ENCODE measurements at regions not wholly inside any gene's neighbourhood (a gene's known extent, or its start where the extent isn't known, plus 50 kb on each side); places are given as distances from the start of the nearest gene placed in this dataset.

DNA sequence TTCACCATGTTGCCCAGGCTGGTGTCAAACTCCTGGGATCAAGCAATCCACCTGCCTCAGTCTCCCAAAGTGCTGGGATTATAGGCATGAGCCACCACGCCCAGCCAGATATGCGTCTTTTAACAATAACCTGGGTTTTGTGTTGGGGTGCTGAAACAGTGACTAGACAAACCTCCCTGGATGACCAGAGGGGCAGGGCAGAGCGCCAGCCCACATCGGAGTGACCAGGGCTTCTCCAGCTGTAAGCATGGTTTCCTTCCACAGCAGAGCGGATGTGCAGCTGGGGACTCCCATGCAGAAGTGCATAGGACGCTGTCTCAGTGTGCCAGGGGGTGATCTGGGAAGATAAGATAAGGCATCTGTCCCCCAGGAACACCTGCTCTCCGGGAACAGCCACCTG, 244.9 kb downstream of the IRX2 start:
- Histone ChIP-seq H4K20me1 (replicated peaks; ENCODE audit: control insufficient read depth, extremely low read depth, insufficient read depth, low read length) (no peaks in the 10 kb centered on the region), H3K4me1 (ENCODE audit: control insufficient read depth, extremely low read depth, insufficient read depth, low read length) (no peaks in the 10 kb centered on the region), H3K9me1 (replicated peaks; ENCODE audit: control insufficient read depth, extremely low read depth, insufficient read depth, low read length) (no peaks in the 10 kb centered on the region), H3K9ac (replicated peaks; ENCODE audit: extremely low read depth, insufficient read depth, low read length) (no peak overlapping the region), H3K9me3 (replicated peaks; ENCODE audit: control insufficient read depth, insufficient read depth, low read length) (peaks cover 24% of the 10 kb centered on the region), H3K4me2 (ENCODE audit: insufficient read depth, low read length) (no peak overlapping the region), H3K36me3 (ENCODE audit: control insufficient read depth in 2 of 2, extremely low read depth in 1 of 2, insufficient read depth in 2 of 2, low read length in 2 of 2) (no peaks in the 10 kb centered on the region), H3K27ac (ENCODE audit: insufficient read depth, low read depth, low read length) (no peak overlapping the region), H3K79me2 (ENCODE audit: control insufficient read depth, insufficient read depth, low read length) (no peaks in the 10 kb centered on the region), H2AFZ (ENCODE audit: low read depth, low read length) (no peak overlapping the region), H3K4me3 (replicated peaks in 1 of 3; ENCODE audit: insufficient read depth in 1 of 3, low read depth in 1 of 3, low read length in 3 of 3) (no peak overlapping the region), H3K27me3 (ENCODE audit: control insufficient read depth in 2 of 2, insufficient read depth in 2 of 2, low read length in 2 of 2) (no peaks in the 10 kb centered on the region)
- ChIA-PET POLR2A (no interaction called here), CTCF (no interaction called here)
- dilution Hi-C loops (cut with MboI; ENCODE audit: extremely low pct_ligation_motif_present, low sequenced_read_pairs), result no loop called here
- DNase-seq (ENCODE audit: low read depth, low spot score), result no peak
- no TSS peak for BruUV-seq (replicated peaks)
- no peak for FAIRE-seq
- intact Hi-C loops (cut with micrococcal nuclease), result no loop called here
- TF ChIP-seq, protein P1, sequence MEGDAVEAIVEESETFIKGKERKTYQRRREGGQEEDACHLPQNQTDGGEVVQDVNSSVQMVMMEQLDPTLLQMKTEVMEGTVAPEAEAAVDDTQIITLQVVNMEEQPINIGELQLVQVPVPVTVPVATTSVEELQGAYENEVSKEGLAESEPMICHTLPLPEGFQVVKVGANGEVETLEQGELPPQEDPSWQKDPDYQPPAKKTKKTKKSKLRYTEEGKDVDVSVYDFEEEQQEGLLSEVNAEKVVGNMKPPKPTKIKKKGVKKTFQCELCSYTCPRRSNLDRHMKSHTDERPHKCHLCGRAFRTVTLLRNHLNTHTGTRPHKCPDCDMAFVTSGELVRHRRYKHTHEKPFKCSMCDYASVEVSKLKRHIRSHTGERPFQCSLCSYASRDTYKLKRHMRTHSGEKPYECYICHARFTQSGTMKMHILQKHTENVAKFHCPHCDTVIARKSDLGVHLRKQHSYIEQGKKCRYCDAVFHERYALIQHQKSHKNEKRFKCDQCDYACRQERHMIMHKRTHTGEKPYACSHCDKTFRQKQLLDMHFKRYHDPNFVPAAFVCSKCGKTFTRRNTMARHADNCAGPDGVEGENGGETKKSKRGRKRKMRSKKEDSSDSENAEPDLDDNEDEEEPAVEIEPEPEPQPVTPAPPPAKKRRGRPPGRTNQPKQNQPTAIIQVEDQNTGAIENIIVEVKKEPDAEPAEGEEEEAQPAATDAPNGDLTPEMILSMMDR (IDR thresholded peaks at IDR 0.05; ENCODE audit: extremely low read depth in 1 of 2, insufficient read depth in 1 of 2, low read depth in 1 of 2, low read length in 2 of 2), result no peak
- TF ChIP-seq EZH2 (IDR thresholded peaks at IDR 0.05; ENCODE audit: borderline replicate concordance, low read depth, low read length, severe bottlenecking) (no peak), JUN (IDR thresholded peaks at IDR 0.05; ENCODE audit: borderline replicate concordance, insufficient read depth, insufficient read length, low read depth) (no peak), FOS (IDR thresholded peaks at IDR 0.05; ENCODE audit: borderline replicate concordance, insufficient read depth, low read length) (no peak), POLR2A (IDR thresholded peaks at IDR 0.05; ENCODE audit: low read depth, low read length) (no peak), GATA2 (IDR thresholded peaks at IDR 0.05; ENCODE audit: insufficient read depth, insufficient read length, low read depth, low read length) (no peak), POLR2AphosphoS5 (IDR thresholded peaks at IDR 0.05; ENCODE audit: insufficient read depth, low read depth, low read length) (no peak), MYC (IDR thresholded peaks at IDR 0.05; ENCODE audit: low read depth, low read length) (no peak)
- TF ChIP-seq, protein P2, sequence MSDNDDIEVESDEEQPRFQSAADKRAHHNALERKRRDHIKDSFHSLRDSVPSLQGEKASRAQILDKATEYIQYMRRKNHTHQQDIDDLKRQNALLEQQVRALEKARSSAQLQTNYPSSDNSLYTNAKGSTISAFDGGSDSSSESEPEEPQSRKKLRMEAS (IDR thresholded peaks at IDR 0.05; ENCODE audit: insufficient read depth, insufficient read length), result no peak

All from endothelial cell of umbilical vein (primary cell).